GM18907 (cell line): ENCODE measurements at regions not wholly inside any gene's neighbourhood (a gene's known extent, or its start where the extent isn't known, plus 50 kb on each side); places are given as distances from the start of the nearest gene placed in this dataset.
"Not testable (repeated sequence)": the region's sequence is repeated elsewhere in the genome, so short reads cannot be mapped to it uniquely, and the experiment has no call there.

Experiments used
- ATAC-seq: cut with Tn5 transposase; IDR thresholded peaks from one replicate; pipeline ENCODE4 v1.9.1; 2021; ENCODE audit warnings: mild to moderate bottlenecking, moderate library complexity; ENCODE audit not compliant: unreplicated experiment

- ATAC-seq, result not testable (repeated sequence)
Measured at GRCh38 chr7:68410693-68411092, 1187.6 kb upstream of the AUTS2 start.

- ATAC-seq, result no peak
Measured at GRCh38 chr7:68411742-68412141, 1186.5 kb upstream of the AUTS2 start.

- no peak for ATAC-seq
Measured at GRCh38 chr7:68414631-68415425, 1183.4 kb upstream of the AUTS2 start.

GRCh38 chr7:68417002-68417401, 1181.3 kb upstream of the AUTS2 start:
- no peak for ATAC-seq

- ATAC-seq, result no peak
Measured at GRCh38 chr7:68417659-68418058, 1180.6 kb upstream of the AUTS2 start.

GRCh38 chr7:68420342-68421192, 1177.7 kb upstream of the AUTS2 start:
- no peak for ATAC-seq

- ATAC-seq, result no peak
Measured at GRCh38 chr7:68421712-68422111, 1176.6 kb upstream of the AUTS2 start.

- no peak for ATAC-seq
Measured at GRCh38 chr7:68422281-68422680, 1176.0 kb upstream of the AUTS2 start.

- ATAC-seq, result no peak
Measured at GRCh38 chr7:68423356-68423755, 1174.9 kb upstream of the AUTS2 start.

- ATAC-seq, result no peak
Measured at GRCh38 chr7:68424658-68425297, 1173.5 kb upstream of the AUTS2 start.

- ATAC-seq, result no peak
Measured at GRCh38 chr7:68425377-68425776, 1172.9 kb upstream of the AUTS2 start.

GRCh38 chr7:68429411-68430117, 1168.7 kb upstream of the AUTS2 start:
- ATAC-seq, result no peak

- no peak for ATAC-seq
Measured at GRCh38 chr7:68432585-68432984, 1165.7 kb upstream of the AUTS2 start.

GRCh38 chr7:68433462-68434070, 1164.7 kb upstream of the AUTS2 start:
- no peak for ATAC-seq

- no peak for ATAC-seq
Measured at GRCh38 chr7:68434857-68435256, 1163.4 kb upstream of the AUTS2 start.

- no peak for ATAC-seq
Measured at GRCh38 chr7:68438016-68438415, 1160.3 kb upstream of the AUTS2 start.

- no peak for ATAC-seq
Measured at GRCh38 chr7:68438811-68439210, 1159.5 kb upstream of the AUTS2 start.

GRCh38 chr7:68439897-68440296, 1158.4 kb upstream of the AUTS2 start:
- no peak for ATAC-seq

GRCh38 chr7:68440866-68441265, 1157.4 kb upstream of the AUTS2 start:
- ATAC-seq, result no peak

GRCh38 chr7:68441645-68442044, 1156.6 kb upstream of the AUTS2 start:
- no peak for ATAC-seq
